ENCODE measurements at regions not wholly inside any gene's neighbourhood (a gene's known extent, or its start where the extent isn't known, plus 50 kb on each side); places are given as distances from the start of the nearest gene placed in this dataset.
"Not testable (repeated sequence)": the region's sequence is repeated elsewhere in the genome, so short reads cannot be mapped to it uniquely, and the experiment has no call there.

GRCh38 chr11:130675371-130675821 lies 227.0 kb downstream of the ADAMTS15 start:
- peak; percentile 77 for DNase-seq (ENCODE audit: low spot score)

GRCh38 chr11:130675917-130676316 lies 227.5 kb downstream of the ADAMTS15 start:
- no peak for DNase-seq (ENCODE audit: low spot score)

- DNase-seq (ENCODE audit: low spot score) = peak; percentile 78
Measured at GRCh38 chr11:130677486-130678153, 229.2 kb downstream of the ADAMTS15 start.

GRCh38 chr11:130679247-130679646 lies 230.8 kb downstream of the ADAMTS15 start:
- DNase-seq (ENCODE audit: low spot score) = no peak

- DNase-seq (ENCODE audit: low spot score) = not testable (repeated sequence)
Measured at GRCh38 chr11:130682471-130682870, 233.8 kb downstream of the SNX19 start.

- no peak for DNase-seq (ENCODE audit: low spot score)
Measured at GRCh38 chr11:130689222-130689908, 226.9 kb downstream of the SNX19 start.

GRCh38 chr11:130691581-130691980 lies 224.7 kb downstream of the SNX19 start:
- no peak for DNase-seq (ENCODE audit: low spot score)

- DNase-seq (ENCODE audit: low spot score) = no peak
Measured at GRCh38 chr11:130692220-130692619, 224.1 kb downstream of the SNX19 start.

GRCh38 chr11:130693543-130693942 lies 222.7 kb downstream of the SNX19 start:
- DNase-seq (ENCODE audit: low spot score) = no peak

- no peak for DNase-seq (ENCODE audit: low spot score)
Measured at GRCh38 chr11:130694488-130695045, 221.7 kb downstream of the SNX19 start.

- DNase-seq (ENCODE audit: low spot score) = no peak
Measured at GRCh38 chr11:130698174-130698573, 218.1 kb downstream of the SNX19 start.

GRCh38 chr11:130699561-130699960 lies 216.7 kb downstream of the SNX19 start:
- DNase-seq (ENCODE audit: low spot score) = no peak

GRCh38 chr11:130700092-130700491 lies 216.2 kb downstream of the SNX19 start:
- DNase-seq (ENCODE audit: low spot score) = no peak

GRCh38 chr11:130703489-130704190 lies 212.6 kb downstream of the SNX19 start:
- no peak for DNase-seq (ENCODE audit: low spot score)

GRCh38 chr11:130705670-130706421 lies 210.4 kb downstream of the SNX19 start:
- peak; percentile 43 for DNase-seq (ENCODE audit: low spot score)

- peak; percentile 88 for DNase-seq (ENCODE audit: low spot score)
Measured at GRCh38 chr11:130706572-130706971, 209.7 kb downstream of the SNX19 start.

GRCh38 chr11:130707217-130707616 lies 209.1 kb downstream of the SNX19 start:
- DNase-seq (ENCODE audit: low spot score) = no peak

GRCh38 chr11:130709531-130709930 lies 206.7 kb downstream of the SNX19 start:
- DNase-seq (ENCODE audit: low spot score) = no peak

GRCh38 chr11:130710021-130710420 lies 206.3 kb downstream of the SNX19 start:
- no peak for DNase-seq (ENCODE audit: low spot score)

GRCh38 chr11:130710497-130711012 lies 205.7 kb downstream of the SNX19 start:
- DNase-seq (ENCODE audit: low spot score) = no peak

- no peak for DNase-seq (ENCODE audit: low spot score)
Measured at GRCh38 chr11:130711193-130711592, 205.1 kb downstream of the SNX19 start.

GRCh38 chr11:130712480-130712879 lies 203.8 kb downstream of the SNX19 start:
- no peak for DNase-seq (ENCODE audit: low spot score)
